ENCODE measurements at regions not wholly inside any gene's neighbourhood (a gene's known extent, or its start where the extent isn't known, plus 50 kb on each side); places are given as distances from the start of the nearest gene placed in this dataset.

DNA sequence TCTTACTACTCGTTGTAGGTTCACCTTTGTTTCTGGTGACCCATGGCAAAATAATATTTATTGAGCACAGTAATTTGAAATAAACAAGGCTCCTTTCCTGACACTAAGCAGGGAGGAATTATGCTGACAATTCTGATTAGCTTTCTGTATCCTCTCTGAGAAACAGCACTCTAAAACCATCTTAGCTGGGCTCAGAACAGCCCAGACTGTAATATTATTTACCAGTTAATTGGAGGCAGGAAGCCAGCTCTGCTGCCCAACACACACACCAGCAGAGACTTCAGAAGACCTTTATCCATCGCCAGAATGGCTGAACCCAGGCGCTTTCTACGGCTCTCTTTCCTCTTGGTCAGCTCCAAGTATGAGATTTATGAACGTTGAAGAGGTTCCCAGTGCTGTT is 77.6 kb upstream of the FMN2 start:
- 72 to 83% methylated on average over 5 of the region's 5 CpGs for WGBS, 2 donors
- DNase-seq (no peak), ATAC-seq (ENCODE audit: low FRiP score in 2 of 2) (no peak)

DNA sequence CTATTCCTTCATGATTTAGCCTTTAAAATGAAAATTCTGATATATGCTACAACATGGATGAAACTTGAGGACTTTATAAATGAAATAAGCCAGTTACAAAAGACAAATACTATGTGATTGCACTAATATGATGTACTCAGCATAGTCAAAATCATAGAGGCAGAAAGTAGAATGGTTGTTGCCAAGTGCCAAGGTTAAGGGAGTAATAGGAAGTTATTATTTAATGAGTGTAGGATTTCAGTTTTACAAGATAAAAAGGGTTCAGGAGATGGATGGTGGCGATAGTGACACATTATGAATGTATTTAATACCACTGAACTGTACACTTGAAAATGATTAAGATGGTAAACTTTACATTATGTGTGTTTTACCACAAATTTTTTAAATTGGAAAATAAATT is 73.1 kb upstream of the FMN2 start:
- H3K4me3 ChIP-seq, result no peak overlapping the region
- no peak overlapping the region for H3K27ac ChIP-seq
- 47 to 50% methylated on average over 1 of the region's 1 CpG for WGBS, 2 donors
- TF ChIP-seq, protein P1, sequence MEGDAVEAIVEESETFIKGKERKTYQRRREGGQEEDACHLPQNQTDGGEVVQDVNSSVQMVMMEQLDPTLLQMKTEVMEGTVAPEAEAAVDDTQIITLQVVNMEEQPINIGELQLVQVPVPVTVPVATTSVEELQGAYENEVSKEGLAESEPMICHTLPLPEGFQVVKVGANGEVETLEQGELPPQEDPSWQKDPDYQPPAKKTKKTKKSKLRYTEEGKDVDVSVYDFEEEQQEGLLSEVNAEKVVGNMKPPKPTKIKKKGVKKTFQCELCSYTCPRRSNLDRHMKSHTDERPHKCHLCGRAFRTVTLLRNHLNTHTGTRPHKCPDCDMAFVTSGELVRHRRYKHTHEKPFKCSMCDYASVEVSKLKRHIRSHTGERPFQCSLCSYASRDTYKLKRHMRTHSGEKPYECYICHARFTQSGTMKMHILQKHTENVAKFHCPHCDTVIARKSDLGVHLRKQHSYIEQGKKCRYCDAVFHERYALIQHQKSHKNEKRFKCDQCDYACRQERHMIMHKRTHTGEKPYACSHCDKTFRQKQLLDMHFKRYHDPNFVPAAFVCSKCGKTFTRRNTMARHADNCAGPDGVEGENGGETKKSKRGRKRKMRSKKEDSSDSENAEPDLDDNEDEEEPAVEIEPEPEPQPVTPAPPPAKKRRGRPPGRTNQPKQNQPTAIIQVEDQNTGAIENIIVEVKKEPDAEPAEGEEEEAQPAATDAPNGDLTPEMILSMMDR (IDR thresholded peaks at IDR 0.05), result no peak
- TF ChIP-seq EP300 (IDR thresholded peaks at IDR 0.05) (no peak), POLR2A (IDR thresholded peaks at IDR 0.05) (no peak), POLR2AphosphoS5 (IDR thresholded peaks at IDR 0.05) (no peak)
- peaks cover 0 to 7% (median 3%) of the 10 kb centered on the region in 4 donors for H3K9me3 ChIP-seq
- ATAC-seq (ENCODE audit: low FRiP score in 2 of 2) (no peak), DNase-seq (no peak)
- no peaks in the 10 kb centered on the region for H3K36me3 ChIP-seq
- no peaks in the 10 kb centered on the region for H3K27me3 ChIP-seq
- no peaks in the 10 kb centered on the region for H3K4me1 ChIP-seq

More for the DNA sequence above, 77.6 kb upstream of the FMN2 start:
- no peak overlapping the region for H3K4me3 ChIP-seq
- no peaks in the 10 kb centered on the region for H3K27me3 ChIP-seq
- H3K9me3 ChIP-seq, result peaks cover 0 to 10% (median 3%) of the 10 kb centered on the region in 4 donors
- no peak overlapping the region for H3K27ac ChIP-seq
- no peaks in the 10 kb centered on the region for H3K36me3 ChIP-seq
- H3K4me1 ChIP-seq, result no peaks in the 10 kb centered on the region
- TF ChIP-seq POLR2AphosphoS5 (IDR thresholded peaks at IDR 0.05) (no peak), POLR2A (IDR thresholded peaks at IDR 0.05) (no peak), EP300 (IDR thresholded peaks at IDR 0.05) (no peak)
- TF ChIP-seq, protein P1 (IDR thresholded peaks at IDR 0.05), result no peak

DNA sequence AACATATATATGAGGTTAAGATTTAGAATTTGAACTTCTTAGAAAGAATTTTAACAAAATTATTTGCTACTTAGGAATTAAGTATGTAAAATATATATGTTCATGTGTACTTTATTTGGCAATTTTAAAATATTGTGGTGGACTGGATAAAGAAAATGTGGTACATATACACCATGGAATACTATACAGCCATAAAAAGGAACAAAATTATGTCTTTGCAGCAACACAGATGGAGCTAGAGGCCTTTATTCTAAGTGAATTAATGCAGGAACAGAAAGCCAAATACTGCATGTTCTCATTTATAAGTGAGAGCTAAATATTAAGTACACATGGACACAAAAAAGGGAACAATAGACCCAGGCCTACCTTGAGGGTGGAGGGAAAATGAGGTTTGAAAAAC is 72.2 kb upstream of the FMN2 start:
- no peaks in the 10 kb centered on the region for H3K36me3 ChIP-seq
- ATAC-seq (ENCODE audit: low FRiP score in 2 of 2) (no peak), DNase-seq (no peak)
- H3K27ac ChIP-seq, result no peak overlapping the region
- no peak overlapping the region for H3K4me3 ChIP-seq
- TF ChIP-seq, protein P1 (IDR thresholded peaks at IDR 0.05), result no peak
- TF ChIP-seq POLR2A (IDR thresholded peaks at IDR 0.05) (no peak), POLR2AphosphoS5 (IDR thresholded peaks at IDR 0.05) (no peak), EP300 (IDR thresholded peaks at IDR 0.05) (no peak)
- H3K4me1 ChIP-seq, result no peaks in the 10 kb centered on the region
- no peaks in the 10 kb centered on the region for H3K27me3 ChIP-seq
- H3K9me3 ChIP-seq, result peaks cover 0 to 7% (median 3%) of the 10 kb centered on the region in 4 donors

DNA sequence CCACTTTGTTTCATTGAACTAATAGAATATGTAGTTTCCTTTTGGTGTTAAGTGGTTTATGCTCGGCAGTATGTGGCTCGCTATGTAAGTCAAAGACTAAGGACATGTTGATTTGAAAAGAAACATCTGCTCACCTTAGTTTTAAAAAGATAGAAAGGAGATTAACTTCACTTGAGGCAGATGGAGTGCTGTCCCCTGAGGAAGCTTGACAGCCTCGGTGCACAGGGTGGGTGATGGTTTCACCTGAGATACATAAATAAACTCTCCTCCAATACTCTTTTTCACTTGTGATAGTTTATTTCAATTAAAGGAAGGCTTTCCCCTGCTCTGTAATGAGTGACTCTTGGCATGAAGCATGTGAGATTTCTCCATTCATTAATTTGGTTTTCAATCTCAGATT is 70.8 kb upstream of the FMN2 start:
- peaks cover 0 to 7% (median 3%) of the 10 kb centered on the region in 4 donors for H3K9me3 ChIP-seq
- H3K27ac ChIP-seq, result no peak overlapping the region
- no peaks in the 10 kb centered on the region for H3K4me1 ChIP-seq
- no peak overlapping the region for H3K4me3 ChIP-seq
- ATAC-seq (ENCODE audit: low FRiP score in 2 of 2) (no peak), DNase-seq (no peak)
- no peaks in the 10 kb centered on the region for H3K27me3 ChIP-seq
- no peaks in the 10 kb centered on the region for H3K36me3 ChIP-seq
- TF ChIP-seq, protein P1 (IDR thresholded peaks at IDR 0.05), result no peak
- no peak for TF ChIP-seq POLR2A (IDR thresholded peaks at IDR 0.05)
- TF ChIP-seq EP300 (IDR thresholded peaks at IDR 0.05), result no peak
- TF ChIP-seq POLR2AphosphoS5 (IDR thresholded peaks at IDR 0.05), result no peak
- WGBS, 2 donors, result 53 to 56% methylated on average over 3 of the region's 3 CpGs

DNA sequence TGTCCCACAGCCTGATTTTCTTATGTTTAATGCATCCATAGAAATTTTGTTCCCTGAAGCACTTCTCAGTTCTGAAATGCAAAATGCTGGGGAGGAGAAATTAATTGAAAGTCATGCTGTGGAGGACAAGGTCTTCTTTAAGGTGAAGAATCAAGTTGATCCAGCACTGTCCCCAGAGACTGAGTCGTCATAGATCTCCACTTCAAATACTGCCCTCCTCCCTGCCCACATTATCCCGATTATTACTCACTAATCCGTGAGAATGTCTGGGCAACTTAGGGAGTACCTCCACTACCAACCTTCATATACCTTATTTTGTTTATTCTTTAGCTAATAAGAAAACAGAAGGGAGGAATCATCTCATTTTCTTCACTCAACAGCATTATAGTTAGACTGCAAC is 70.0 kb upstream of the FMN2 start:
- Histone ChIP-seq H3K27ac (no peak overlapping the region), H3K36me3 (no peaks in the 10 kb centered on the region), H3K9me3 (peaks cover 0 to 7% (median 3%) of the 10 kb centered on the region in 4 donors), H3K4me3 (no peak overlapping the region), H3K27me3 (no peaks in the 10 kb centered on the region), H3K4me1 (no peaks in the 10 kb centered on the region)
- DNase-seq (no peak), ATAC-seq (ENCODE audit: low FRiP score in 2 of 2) (no peak)
- TF ChIP-seq POLR2A (IDR thresholded peaks at IDR 0.05) (no peak), EP300 (IDR thresholded peaks at IDR 0.05) (no peak), POLR2AphosphoS5 (IDR thresholded peaks at IDR 0.05) (no peak)
- TF ChIP-seq, protein P1 (IDR thresholded peaks at IDR 0.05), result no peak
- WGBS, 2 donors, result 82% methylated on average over 3 of the region's 3 CpGs
